Endodermal cell (in vitro differentiated cells): ENCODE measurements at regions not wholly inside any gene's neighbourhood (a gene's known extent, or its start where the extent isn't known, plus 50 kb on each side); places are given as distances from the start of the nearest gene placed in this dataset.

Experiments
- DNase-seq: peaks from one replicate; pipeline ENCODE4 v3.0.0-alpha.2; 2017
- H3K27ac ChIP-seq: 2 replicates; pipeline ENCODE4 v1.5.1; 2013; ENCODE audit warnings: mild to moderate bottlenecking, low read depth, low read length, moderate library complexity
- H3K27me3 ChIP-seq: 2 replicates; pipeline ENCODE4 v1.6.1; 2013; ENCODE audit warnings: mild to moderate bottlenecking, low read length, moderate library complexity; ENCODE audit not compliant: insufficient read depth, control insufficient read depth, poor library complexity, severe bottlenecking
- H3K36me3 ChIP-seq: 2 replicates; pipeline ENCODE4 v1.7.0; 2013; ENCODE audit warnings: mild to moderate bottlenecking, low read length, moderate library complexity; ENCODE audit not compliant: control insufficient read depth, insufficient read depth
- H3K4me1 ChIP-seq: one replicate; pipeline ENCODE4 v1.7.0; 2013; ENCODE audit warnings: low read length; ENCODE audit not compliant: control insufficient read depth, insufficient read depth
- H3K4me3 ChIP-seq: 2 replicates; pipeline ENCODE4 v1.5.1; 2013; ENCODE audit warnings: mild to moderate bottlenecking, low read length, moderate library complexity
- H3K9ac ChIP-seq: 2 replicates; pipeline ENCODE4 v1.6.1; 2013; ENCODE audit warnings: mild to moderate bottlenecking, low read length, moderate library complexity; ENCODE audit not compliant: poor library complexity, severe bottlenecking; ENCODE audit errors: extremely low read depth
- H3K9me3 ChIP-seq: 2 replicates; pipeline ENCODE4 v1.6.1; 2013; ENCODE audit warnings: mild to moderate bottlenecking, low read length, moderate library complexity; ENCODE audit not compliant: control insufficient read depth
- H3K27ac Mint-ChIP-seq: 2 replicates; pipeline ENCODE4 v1.8.0; 2020; ENCODE audit warnings: mixed read lengths
- H3K27me3 Mint-ChIP-seq: 2 replicates; pipeline ENCODE4 v1.8.0; 2021; ENCODE audit warnings: mild to moderate bottlenecking, mixed read lengths; ENCODE audit not compliant: insufficient read depth
- H3K36me3 Mint-ChIP-seq: 2 replicates; pipeline ENCODE4 v1.8.0; 2020; ENCODE audit warnings: low read depth, mixed read lengths
- H3K4me1 Mint-ChIP-seq: 2 replicates; pipeline ENCODE4 v1.8.0; 2020; ENCODE audit warnings: mixed read lengths
- H3K4me3 Mint-ChIP-seq: 2 replicates; pipeline ENCODE4 v1.8.0; 2020; ENCODE audit warnings: mild to moderate bottlenecking, moderate library complexity, mixed read lengths
- H3K9me3 Mint-ChIP-seq: 2 replicates; pipeline ENCODE4 v1.8.0; 2020; ENCODE audit warnings: mild to moderate bottlenecking, mixed read lengths
- WGBS, 2 experiments: methylation state at CpG; one replicate each; pipeline versions ENCODE4 v1.1.5 to v1.1.7; 2013; ENCODE audit warnings: missing lambda C conversion rate in 2 of 2, mixed read lengths in 1 of 2; ENCODE audit not compliant: insufficient coverage in 1 of 2, insufficient read length in 1 of 2; 5-methylcytosine and 5-hydroxymethylcytosine counted together
- TF ChIP-seq, protein P1 (sequence below): fragments of 200-600 bp; sonication (generic); conservative IDR thresholded peaks from 2 replicates; pipeline ENCODE4 v1.5.0; 2021; ENCODE audit warnings: antibody characterized with exemption, mild to moderate bottlenecking

- H3K4me3 Mint-ChIP-seq, result no peak overlapping the region
- Histone ChIP-seq H3K9me3 (peaks cover 9% of the 10 kb centered on the region), H3K4me1 (no peaks in the 10 kb centered on the region), H3K27ac (no peak overlapping the region), H3K36me3 (no peaks in the 10 kb centered on the region), H3K27me3 (peaks cover 20% of the 10 kb centered on the region), H3K4me3 (no peak overlapping the region), H3K9ac (no peak overlapping the region)
- DNase-seq, result no peak
- peaks cover 20% of the 10 kb centered on the region for H3K9me3 Mint-ChIP-seq
- 72 to 92% methylated on average over 3 to 4 of the region's 4 CpGs for WGBS, 2 experiments
- H3K4me1 Mint-ChIP-seq, result no peaks in the 10 kb centered on the region
- H3K36me3 Mint-ChIP-seq, result no peaks in the 10 kb centered on the region
- TF ChIP-seq, protein P1, sequence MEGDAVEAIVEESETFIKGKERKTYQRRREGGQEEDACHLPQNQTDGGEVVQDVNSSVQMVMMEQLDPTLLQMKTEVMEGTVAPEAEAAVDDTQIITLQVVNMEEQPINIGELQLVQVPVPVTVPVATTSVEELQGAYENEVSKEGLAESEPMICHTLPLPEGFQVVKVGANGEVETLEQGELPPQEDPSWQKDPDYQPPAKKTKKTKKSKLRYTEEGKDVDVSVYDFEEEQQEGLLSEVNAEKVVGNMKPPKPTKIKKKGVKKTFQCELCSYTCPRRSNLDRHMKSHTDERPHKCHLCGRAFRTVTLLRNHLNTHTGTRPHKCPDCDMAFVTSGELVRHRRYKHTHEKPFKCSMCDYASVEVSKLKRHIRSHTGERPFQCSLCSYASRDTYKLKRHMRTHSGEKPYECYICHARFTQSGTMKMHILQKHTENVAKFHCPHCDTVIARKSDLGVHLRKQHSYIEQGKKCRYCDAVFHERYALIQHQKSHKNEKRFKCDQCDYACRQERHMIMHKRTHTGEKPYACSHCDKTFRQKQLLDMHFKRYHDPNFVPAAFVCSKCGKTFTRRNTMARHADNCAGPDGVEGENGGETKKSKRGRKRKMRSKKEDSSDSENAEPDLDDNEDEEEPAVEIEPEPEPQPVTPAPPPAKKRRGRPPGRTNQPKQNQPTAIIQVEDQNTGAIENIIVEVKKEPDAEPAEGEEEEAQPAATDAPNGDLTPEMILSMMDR, result no peak
- H3K27me3 Mint-ChIP-seq, result peaks cover 3% of the 10 kb centered on the region
- no peak overlapping the region for H3K27ac Mint-ChIP-seq
Observed at GRCh38 chr1:181858135-181858534, 203.4 kb downstream of the ZNF648 start.
